GF-D8 (cell line): ENCODE measurements at regions not wholly inside any gene's neighbourhood (a gene's known extent, or its start where the extent isn't known, plus 50 kb on each side); places are given as distances from the start of the nearest gene placed in this dataset.
"Not testable (repeated sequence)": the region's sequence is repeated elsewhere in the genome, so short reads cannot be mapped to it uniquely, and the experiment has no call there.

ENCODE experiments used
- DNase-seq: peaks from one replicate; lab custom pipeline; 2025; lab: John Stamatoyannopoulos, UW

DNA sequence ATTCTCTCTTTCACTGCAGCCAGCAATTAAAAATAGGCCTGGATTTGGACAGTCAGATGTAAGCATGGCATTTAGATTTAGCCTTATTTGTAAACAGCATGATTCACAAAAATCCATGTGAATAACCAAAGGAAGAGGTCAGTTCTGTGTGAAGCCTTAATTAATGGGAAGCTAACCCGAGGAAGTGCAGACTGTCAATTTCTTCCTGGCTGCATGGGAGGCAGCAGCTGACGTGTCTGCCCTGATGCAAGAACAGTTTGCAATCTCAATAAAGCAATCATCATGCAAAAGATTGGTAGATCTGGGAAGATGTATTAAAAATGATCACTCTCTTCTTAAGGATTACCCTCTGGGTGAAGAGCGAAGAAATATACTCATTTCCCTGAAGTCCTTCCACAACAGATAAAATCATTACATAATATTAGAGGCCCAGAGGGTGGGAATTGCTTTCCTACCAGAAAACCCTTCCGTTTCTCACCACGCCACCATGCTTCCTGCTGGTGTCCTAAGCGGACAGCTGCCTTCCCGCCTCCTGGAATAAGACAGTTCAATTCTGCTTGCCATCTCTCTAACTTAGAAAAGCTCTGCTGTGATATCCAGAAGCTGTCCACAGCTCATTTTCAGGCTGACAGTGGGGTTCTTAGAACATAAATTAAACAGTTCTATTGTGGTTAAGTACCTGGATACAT, 526.7 kb upstream of the NRP1 start:
- DNase-seq, result no peak

DNA sequence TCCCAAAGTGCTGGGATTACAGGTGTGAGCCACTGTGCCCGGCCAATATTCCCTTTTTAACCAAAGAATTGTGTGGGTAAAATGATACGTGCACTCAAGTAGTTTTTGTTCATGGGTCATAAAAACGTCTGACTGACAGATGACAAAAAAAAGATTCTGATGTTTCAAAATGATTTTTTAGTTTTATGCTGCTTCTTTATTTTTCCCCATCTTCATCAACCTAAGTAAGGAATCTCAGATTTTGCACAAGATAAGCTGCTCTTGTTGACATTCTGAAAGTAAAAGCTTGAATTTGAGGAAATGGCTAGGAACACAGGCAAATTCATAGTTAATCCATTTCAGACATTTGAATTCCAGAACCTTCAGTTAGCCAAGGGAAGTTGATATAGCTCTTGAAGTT, 526.1 kb upstream of the NRP1 start:
- no peak for DNase-seq

DNA sequence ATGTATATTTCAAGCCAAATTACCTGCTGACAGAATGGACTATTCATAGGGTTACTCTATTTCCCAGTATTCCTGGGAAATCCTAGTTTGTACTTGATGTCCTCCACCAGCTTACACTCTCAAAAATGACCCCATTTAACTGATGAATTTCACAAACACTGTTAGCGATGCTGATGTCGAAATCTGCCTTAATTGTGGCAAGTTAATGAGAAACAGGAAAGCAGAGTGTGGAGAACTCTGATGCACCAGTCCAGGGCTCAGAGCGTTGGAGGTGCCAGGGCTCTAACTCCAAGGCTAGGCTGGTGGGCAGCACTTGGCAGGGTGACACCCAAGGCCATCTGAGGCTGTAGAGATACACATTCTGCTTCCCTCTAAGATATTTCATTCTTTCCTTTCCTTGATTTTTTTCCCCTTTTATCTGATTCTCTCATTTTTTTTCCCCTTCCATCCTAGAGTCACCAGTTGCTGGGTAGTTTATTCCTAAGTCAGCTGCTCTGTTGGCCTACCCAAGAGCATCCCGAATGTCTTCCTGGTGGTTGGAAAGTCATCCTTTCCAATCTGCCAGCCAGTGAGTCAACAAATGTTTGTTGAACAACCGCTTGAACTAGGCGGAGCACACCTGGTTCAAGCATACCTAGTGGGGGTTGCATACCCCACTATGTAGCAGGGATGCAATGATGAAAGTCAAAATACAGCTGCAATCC, 525.0 kb upstream of the NRP1 start:
- no peak for DNase-seq

DNA sequence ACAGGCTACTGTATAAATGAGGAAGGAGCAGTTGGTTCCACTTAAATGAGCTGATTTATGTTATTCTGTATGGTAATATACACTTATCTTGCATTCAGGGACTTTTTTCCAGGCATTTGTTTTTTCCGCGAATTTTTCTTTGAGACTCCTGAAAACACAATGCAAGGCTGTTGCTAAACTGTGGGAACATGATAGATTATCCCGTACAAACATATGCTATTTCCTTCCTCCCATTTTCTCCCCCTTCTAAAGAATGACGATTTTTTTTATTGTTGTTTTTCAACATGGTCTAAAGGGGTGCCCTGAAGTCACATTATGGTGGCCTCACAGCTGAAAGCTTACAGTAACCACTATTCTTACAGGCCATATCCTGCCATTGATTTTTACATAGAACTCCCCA, 523.9 kb upstream of the NRP1 start:
- DNase-seq, result no peak

DNA sequence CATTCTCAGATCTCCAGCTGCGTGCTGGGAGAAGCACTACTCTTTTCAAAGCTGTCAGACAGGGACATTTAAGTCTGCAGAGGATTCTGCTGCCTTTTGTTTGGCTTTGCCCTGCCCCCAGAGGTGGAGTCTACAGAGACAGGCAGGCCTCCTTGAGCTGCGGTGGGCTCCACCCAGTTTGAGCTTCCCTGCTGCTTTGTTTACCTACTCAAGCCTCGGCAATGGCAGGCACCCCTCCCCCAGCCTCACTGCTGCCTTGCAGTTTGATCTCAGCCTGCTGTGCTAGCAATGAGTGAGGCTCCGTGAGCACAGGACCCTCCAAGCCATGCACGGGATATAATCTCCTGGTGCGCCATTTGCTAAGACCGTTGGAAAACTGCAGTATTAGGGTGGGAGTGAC, 518.8 kb upstream of the NRP1 start:
- not testable (repeated sequence) for DNase-seq

DNA sequence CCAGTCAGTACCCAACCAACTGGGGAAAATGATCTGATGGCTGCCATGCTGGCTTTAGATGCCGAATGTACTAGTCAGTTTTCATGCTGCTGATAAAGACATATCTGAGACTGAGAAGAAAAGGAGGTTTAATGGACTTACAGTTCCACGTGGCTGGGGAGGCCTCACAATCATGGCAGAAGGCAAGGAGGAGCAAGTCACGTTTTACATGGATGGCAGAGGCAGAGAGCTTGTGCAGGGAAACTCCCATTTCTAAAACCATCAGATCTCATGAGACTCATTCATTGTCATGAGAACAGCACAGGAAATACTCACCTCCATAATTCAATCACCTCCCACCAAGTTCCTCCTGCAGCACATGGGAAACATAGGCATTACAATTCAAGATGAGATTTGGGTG, 508.9 kb upstream of the NRP1 start:
- DNase-seq, result no peak

DNA sequence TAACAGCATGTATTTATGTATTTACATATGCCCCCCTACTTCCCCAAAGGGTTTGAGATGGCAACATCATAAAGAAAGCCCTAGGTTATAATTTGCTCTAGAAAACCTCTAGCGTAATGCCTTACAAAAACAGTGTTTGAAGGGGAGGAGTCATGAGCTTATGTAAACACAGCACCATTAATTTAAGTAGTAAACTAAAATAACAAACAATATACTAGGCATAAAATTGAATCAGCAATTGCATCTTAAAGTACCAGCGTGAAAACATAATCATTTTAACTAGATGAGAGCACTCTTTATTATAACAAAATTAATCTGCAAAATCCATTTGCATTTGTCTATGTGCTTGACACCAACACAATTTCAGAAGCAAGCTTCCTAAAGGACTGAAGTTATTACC, 507.2 kb upstream of the NRP1 start:
- DNase-seq, result no peak

DNA sequence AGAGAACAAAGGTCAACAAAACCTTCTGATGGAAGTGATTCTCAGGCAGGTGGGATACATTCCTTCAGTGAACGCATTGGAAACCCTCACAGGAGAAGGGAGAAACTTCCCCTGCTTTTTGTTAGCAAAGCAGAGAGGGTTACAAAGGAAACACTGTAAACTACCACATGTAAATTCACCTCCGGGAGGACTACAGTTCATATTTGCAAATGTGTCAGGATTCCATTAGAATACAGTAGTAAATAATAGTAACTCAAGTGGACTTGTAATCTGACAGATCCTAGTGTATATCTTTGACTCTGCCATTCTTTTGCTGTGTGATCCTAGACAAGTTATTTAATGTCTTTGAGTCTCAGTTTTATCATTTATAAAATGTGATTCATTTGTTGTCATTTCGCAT, 504.3 kb upstream of the NRP1 start:
- no peak for DNase-seq

DNA sequence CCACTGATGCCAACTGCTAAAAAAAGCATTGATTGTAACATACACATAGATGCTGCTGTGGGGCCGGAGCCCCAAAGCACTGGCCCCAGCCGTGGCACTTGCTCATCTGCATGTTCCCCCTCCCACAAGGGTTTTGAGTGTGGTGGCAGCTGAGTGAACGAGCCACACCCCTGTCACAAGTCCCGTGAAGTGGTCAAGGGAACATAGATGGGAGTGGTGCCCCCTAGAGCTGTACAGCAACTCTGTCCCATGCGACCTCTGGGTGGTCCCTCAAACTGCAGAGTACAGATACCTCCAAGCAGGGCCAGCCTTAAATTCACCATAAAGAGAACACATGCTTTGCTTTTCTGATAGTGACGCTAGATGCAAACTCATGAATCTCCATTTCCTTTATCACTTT, 503.3 kb upstream of the NRP1 start:
- no peak for DNase-seq

DNA sequence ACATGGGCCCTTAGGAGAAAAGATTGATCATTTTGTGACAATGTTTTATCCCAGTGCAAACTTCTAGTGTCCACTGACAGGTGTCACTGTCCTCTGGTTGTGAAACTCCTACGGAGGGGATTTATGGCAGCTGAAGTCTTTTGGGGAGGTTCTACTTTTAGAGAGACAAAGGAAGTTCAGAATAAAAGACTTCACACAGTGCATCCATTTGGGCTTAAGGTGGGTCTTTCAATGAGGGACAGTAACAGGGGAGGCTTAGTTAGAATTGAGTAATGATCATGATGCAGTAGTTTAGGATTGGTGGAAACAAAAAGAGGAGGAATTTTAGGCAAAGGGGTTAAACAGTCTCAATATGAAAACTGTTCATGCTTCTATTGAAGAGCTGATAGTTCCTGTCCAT, 501.1 kb upstream of the NRP1 start:
- DNase-seq, result no peak

DNA sequence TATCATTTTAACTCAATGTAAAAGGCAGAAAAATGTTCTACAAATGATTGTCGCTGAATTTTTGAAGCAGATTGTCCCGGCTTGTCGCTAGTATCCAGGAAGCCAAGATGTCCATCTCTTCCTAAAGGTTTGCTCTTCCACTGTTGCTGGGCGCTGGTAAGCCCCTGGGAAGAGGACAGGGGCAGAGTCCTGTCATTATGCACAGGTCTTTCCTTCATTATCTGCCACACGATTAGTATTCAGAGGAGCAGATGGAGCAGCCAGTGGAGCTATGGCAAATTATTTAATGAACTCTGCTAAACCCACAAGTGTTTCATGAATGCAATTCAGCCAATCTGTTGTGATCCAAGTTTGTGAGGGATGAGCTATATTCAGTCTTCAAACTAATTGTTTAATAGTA, 499.1 kb upstream of the NRP1 start:
- DNase-seq, result no peak

DNA sequence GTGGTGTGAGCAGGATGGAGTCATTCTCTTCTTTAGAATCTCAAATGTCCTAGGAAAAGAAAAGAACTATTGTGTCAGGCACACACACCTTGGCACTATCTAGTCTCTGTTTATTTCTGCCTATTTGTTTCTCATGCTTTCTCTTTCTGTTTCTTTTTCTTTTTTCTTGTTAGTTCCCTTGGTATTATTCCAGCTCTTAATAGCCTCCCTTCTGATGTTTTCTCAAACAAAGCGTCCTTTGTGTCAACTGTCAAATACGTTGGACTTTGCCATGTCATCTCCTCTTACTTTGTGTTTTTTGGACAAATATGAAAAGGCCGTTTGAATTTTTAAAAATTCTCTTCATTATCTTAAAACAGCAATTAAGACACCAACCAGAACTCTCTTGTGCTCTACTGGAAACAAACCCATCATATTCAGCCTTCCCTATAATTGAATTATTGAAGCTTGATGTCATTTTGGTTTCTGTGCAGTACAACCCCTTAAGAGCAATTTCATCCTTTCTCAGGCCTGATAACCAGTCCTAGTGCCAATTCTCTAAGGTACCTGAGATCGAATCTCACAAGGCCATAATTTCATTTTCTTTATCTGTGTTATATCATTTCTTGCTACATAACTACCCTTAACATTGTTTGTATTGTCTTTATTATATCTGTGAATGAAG, 497.8 kb upstream of the NRP1 start:
- no peak for DNase-seq

DNA sequence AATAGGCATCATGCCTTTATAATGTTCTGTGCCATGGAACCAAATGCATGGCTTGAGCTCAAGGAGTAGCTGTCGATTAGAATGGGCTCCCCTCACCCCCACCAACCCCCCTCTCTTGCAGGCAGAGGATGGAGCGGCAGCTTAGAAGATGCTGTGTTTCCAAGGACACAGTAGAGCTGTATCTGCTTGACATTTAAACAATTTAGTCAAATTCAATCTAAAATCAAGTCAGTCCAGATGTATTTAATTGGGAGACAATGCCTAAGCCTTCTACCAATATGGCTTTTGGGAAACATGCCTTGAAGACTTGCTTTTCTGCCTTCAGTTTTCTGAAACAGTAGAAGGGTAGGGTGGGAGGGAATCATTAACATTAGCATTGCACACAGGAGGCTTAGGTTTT, 497.1 kb upstream of the NRP1 start:
- DNase-seq, result no peak

DNA sequence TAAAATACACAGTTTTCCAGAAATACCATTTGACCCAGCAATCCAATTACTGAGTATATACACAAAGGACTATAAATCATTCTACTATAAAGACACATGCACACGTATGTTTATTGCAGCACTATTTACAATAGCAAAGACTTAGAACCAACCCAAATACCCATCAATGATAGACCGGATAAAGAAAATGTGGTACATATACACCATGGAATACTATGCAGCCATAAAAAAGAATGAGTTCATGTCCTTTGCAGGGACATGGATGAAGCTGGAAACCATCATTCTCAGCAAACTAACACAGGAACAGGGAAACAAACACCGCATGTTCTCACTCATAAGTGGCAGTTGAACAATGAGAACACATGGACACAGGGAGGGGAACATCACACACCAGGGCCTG, 495.4 kb upstream of the NRP1 start:
- not testable (repeated sequence) for DNase-seq

DNA sequence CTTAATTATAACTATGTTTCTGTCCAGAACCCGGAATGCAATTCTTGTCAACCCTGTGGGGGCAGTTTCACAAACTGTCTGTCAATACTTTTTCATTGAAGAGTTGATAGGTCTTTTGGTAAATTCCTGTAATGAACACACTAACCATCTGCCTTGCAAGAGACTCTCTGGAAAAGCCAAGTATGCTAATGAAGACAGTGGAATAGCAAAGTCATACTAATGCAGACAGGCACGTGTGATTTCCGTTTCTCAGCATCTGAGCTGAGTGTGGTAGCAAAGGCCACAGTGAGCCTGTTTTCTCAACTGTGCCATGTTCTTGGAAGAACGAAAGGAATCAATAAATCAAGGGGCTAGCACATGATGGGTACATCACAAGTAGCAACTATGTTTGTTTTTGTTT, 494.1 kb upstream of the NRP1 start:
- DNase-seq, result no peak

DNA sequence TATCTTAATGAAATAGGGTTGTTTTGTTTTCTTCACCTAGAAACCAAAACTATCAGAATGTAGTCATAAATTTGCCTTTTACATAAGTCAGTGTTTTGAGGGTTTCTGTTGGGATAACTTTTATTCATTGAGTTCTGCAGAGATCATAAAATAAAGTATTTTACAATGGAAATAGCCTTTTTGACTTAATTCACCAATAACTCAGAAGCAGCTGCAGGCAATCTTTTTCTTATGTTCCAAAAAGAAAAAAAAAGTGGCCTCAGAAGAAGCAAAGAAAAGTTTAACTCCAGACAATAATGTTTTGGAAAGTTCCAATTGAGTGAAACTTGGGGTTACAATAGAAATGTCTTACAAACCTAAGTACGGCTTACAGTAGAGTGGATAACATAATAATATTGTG, 491.7 kb upstream of the NRP1 start:
- no peak for DNase-seq

DNA sequence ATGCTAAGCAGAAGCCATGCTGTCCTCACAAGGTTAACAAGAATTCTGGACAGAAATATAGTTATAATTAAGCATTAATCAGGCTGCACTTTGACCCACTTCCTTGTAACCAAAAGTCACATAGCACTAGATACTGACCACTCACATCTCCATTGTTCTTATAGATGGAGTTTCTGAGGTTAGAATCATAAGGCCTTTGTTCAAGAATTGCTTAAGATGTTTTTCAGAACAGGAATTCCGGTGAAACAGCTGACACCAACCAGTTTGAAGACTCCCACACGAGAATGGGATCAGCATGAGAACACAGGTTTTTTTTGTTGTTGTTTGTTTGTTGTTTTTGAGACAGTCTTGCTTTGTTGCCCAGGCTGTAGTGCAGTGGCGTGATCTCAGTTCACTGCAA, 488.3 kb upstream of the NRP1 start:
- no peak for DNase-seq

DNA sequence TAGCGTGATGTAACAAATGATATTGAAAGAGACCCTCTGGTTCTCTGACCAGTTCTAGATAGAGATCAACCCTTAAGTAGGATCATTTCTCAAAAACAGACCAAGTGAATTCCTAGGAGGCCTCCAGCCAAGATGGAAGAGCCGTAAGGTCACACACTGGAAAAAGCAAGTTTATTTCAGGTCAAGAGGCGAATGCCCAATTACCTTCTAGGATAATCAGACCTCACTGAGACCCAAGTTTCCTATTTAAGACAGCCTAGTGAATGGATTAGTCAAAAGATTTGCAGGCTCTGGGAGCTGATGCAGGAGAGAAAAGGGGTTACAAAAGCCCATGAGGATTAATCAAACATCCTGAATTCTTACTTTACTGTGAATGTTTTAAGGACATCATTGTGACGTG, 486.1 kb upstream of the NRP1 start:
- DNase-seq, result no peak

DNA sequence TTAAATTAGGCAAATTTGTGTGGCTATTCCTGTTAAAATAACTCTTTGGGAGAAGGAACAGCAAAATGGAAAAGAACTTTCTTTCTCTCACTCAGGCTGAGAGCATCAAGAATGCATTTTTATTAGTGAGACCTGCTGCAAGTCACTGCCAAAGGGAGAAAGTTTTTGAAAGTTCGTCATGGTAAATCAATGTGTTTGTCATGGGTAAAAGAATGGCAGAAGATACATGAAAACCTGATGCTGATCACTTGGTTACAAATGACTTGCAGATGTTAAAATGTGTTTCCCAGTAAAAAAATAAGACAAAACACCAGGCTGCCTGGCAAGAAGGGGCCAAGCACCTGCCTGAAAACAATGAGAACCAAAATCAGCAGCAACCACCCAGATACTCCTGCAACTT, 484.7 kb upstream of the NRP1 start:
- DNase-seq, result no peak

DNA sequence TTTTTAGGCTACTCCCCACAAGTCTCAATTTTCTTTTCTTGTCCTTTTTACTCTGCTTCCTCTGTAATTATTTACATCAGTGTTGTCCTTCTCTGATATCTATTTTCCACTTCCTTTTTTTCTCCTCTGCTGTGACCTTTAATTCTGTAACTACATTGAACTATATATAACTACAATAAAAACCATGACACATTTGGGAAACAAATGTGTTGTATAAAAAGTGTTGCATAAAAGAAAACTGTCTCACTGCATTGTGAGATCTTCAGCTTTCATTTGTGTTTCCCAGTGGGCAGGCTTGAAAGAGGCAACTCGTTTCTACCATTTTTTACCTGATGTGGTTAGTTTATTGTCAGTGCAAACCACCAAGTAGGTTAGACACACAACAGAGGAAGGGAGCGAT, 483.9 kb upstream of the NRP1 start:
- DNase-seq, result no peak

DNA sequence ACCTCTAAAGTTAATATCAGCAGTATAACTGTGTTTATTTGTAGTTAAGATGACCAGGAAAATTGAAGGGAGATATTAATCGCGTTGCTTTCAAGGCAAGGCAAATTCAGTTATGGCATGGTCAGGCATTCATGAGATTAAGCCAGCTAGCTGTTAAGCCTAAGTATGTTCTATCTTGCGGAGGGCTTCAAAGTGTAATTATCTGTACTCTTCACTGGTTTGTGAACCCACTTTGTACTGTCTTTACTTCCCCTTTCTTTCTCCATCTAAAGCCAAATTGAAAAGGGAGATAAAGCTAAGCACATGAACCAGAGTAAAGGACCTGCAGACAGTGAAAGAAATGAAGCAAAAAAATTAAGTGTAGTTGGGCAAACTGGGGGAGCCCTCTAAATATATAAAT, 483.1 kb upstream of the NRP1 start:
- no peak for DNase-seq

DNA sequence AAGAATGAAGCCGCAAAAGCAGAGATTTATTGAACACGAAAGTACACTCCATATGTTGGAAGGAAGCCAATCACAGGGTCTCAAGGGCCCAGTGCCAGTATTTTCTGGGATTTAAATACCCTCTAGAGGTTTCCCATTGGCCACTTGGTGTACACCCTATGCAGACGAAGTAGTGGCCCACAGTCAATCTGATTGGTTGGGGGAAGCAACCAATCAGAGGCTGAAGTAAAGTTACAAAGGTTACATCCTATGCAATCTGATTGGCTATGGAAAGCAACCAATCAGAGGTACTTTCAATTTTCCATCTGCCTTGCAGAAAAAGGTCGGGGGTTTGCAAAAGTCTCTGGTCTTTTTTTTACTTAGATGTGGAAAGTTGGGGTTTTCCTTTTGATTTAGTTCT, 481.3 kb upstream of the NRP1 start:
- no peak for DNase-seq

DNA sequence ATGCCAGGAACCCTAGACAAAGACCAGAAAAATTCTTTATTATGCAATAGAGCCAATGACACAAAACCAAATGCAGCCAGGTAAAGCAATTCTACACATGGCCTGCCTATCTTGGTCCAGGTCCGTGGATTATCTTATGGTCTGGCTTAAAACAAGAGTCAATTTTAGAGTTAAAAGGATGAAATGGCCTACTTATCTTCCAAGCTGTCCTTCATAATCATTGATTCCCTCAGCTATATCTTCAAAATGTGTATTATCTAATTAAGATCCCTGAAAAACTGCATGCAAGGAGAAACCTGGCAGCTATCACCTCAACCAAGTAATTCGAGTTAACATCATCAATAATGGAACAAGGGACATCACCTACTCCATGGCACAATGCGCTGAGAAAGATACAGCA, 479.4 kb upstream of the NRP1 start:
- no peak for DNase-seq

DNA sequence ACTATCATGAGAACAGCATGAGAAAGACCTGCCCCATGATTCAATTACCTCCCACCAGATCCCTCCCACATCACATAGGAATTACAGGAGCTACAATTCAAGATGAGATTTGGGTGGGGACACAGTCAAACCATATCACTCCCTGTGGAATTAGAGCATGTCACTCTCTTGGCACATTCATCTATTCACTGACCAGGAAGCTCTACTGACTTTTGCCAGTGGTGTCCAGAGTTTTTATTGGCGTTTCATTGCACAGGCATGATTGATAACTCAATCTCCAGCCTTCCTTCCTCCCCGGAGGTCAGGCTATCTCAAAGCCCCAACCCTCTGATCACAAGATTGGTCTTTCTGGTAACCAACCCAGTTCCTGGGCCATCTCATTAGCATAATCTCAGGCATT, 478.9 kb upstream of the NRP1 start:
- DNase-seq, result no peak
